Transverse colon (tissue), 3 donors: ENCODE measurements at regions not wholly inside any gene's neighbourhood (a gene's known extent, or its start where the extent isn't known, plus 50 kb on each side); places are given as distances from the start of the nearest gene placed in this dataset.

Source experiments
- POLR2A ChIP-seq: fragments of 450-650 bp; IDR thresholded peaks from one replicate; pipeline ENCODE4 v1.6.1; 2016; ENCODE audit warnings: antibody characterized with exemption, mild to moderate bottlenecking, moderate library complexity
- TF ChIP-seq, protein P1 (sequence below), 5 experiments: fragments of 200-600 bp in 3 of 5; fragments of 450-650 bp in 2 of 5; sonication (generic) in 3 of 5; IDR thresholded peaks; 1 replicate in 2 of 5; 2 replicates in 3 of 5; pipeline ENCODE4 v1.5.1; 2016 to 2017; ENCODE audit warnings: antibody characterized with exemption in 5 of 5, inconsistent platforms in 3 of 5, mild to moderate bottlenecking in 2 of 5, moderate library complexity in 1 of 5

- TF ChIP-seq POLR2A = no peak
- TF ChIP-seq, protein P1, sequence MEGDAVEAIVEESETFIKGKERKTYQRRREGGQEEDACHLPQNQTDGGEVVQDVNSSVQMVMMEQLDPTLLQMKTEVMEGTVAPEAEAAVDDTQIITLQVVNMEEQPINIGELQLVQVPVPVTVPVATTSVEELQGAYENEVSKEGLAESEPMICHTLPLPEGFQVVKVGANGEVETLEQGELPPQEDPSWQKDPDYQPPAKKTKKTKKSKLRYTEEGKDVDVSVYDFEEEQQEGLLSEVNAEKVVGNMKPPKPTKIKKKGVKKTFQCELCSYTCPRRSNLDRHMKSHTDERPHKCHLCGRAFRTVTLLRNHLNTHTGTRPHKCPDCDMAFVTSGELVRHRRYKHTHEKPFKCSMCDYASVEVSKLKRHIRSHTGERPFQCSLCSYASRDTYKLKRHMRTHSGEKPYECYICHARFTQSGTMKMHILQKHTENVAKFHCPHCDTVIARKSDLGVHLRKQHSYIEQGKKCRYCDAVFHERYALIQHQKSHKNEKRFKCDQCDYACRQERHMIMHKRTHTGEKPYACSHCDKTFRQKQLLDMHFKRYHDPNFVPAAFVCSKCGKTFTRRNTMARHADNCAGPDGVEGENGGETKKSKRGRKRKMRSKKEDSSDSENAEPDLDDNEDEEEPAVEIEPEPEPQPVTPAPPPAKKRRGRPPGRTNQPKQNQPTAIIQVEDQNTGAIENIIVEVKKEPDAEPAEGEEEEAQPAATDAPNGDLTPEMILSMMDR (IDR thresholded peaks at IDR 0.05) = no peak
Observed at GRCh38 chr13:109396266-109396665, 390.1 kb downstream of the IRS2 start.
